Pancreas (tissue), 10 donors: ENCODE measurements at regions not wholly inside any gene's neighbourhood (a gene's known extent, or its start where the extent isn't known, plus 50 kb on each side); places are given as distances from the start of the nearest gene placed in this dataset.

Experiments used
- ATAC-seq, 4 donors: fragments of 200-7000 bp; cut with Tn5 transposase; one replicate each; pipeline versions ENCODE4 v1.8.0 to v1.9.1; 2020; ENCODE audit warnings: mild to moderate bottlenecking in 4 of 4, moderate library complexity in 4 of 4
- DNase-seq, 6 donors: peaks; one replicate each; pipeline ENCODE4 v3.0.0-alpha.2; 2020
- FAIRE-seq: peaks from 2 replicates; lab custom pipeline; 2012; peaks lifted over from hg19 to GRCh38; lab: Jason Lieb, UNC
- H3K27ac ChIP-seq, 4 donors: fragments of 200-600 bp; sonication (generic); 1 replicate in 3 of 4; 2 replicates in 1 of 4; pipeline versions ENCODE4 v1.5.0 to v1.8.0; 2020
- H3K27me3 ChIP-seq, 4 donors: fragments of 200-600 bp; one replicate each; pipeline ENCODE4 v1.8.0; 2021
- H3K36me3 ChIP-seq, 3 donors: fragments of 200-600 bp; sonication (generic) in 1 of 3; one replicate each; pipeline versions ENCODE4 v1.5.0 to v1.8.0; 2020 to 2021
- H3K4me1 ChIP-seq, 3 donors: fragments of 200-600 bp; one replicate each; pipeline ENCODE4 v1.8.0; 2021
- H3K4me3 ChIP-seq, 4 donors: fragments of 200-600 bp; sonication (generic) in 2 of 4; one replicate each; pipeline versions ENCODE4 v1.5.0 to v1.8.0; 2020 to 2021
- H3K9me3 ChIP-seq, 4 donors: fragments of 200-600 bp; one replicate each; pipeline ENCODE4 v1.8.0; 2021
- WGBS, 2 donors: extraction: QIAGEN DNeasy Blood & Tissue Kit; methylation state at CpG; one replicate each; pipeline ENCODE4 v1.1.7; 2013; 5-methylcytosine and 5-hydroxymethylcytosine counted together
- intact Hi-C, 3 donors: fragments of 100-400 bp; cut with DNase I; formaldehyde crosslinking; loops; one replicate each; pipeline versions ENCODE4 v1.11.1 to v1.14.2; 2022
- TF ChIP-seq, protein P1 (sequence below), 4 donors: fragments of 200-600 bp; sonication (generic) in 3 of 4; IDR thresholded peaks; one replicate each; pipeline versions ENCODE4 v1.5.0 to v1.8.0; 2021; ENCODE audit warnings: antibody characterized with exemption in 4 of 4
- donor health status: healthy with polysubstance abuse.
- donor health status: DM: no; HTN: no; CAD: no; lungs with moderate emphysema.
- donor health status: DM: no; HTN: no; CAD: no.
- donor health status: control.
- donor health status: control.
- donor health status: Bipolar disorder and iron deficiency.
- donor health status: DM: yes; HTN: yes; CAD: no.
- donor health status: DM: no; HTN: no; CAD: no.
- donor health status: DM: no; HTN: no; CAD: no.
- donor health status: DM: yes; HTN: yes; CAD: no.

- no peak for FAIRE-seq
Observed at GRCh38 chr1:177865807-177866206, 104.1 kb downstream of the SEC16B start.

DNA sequence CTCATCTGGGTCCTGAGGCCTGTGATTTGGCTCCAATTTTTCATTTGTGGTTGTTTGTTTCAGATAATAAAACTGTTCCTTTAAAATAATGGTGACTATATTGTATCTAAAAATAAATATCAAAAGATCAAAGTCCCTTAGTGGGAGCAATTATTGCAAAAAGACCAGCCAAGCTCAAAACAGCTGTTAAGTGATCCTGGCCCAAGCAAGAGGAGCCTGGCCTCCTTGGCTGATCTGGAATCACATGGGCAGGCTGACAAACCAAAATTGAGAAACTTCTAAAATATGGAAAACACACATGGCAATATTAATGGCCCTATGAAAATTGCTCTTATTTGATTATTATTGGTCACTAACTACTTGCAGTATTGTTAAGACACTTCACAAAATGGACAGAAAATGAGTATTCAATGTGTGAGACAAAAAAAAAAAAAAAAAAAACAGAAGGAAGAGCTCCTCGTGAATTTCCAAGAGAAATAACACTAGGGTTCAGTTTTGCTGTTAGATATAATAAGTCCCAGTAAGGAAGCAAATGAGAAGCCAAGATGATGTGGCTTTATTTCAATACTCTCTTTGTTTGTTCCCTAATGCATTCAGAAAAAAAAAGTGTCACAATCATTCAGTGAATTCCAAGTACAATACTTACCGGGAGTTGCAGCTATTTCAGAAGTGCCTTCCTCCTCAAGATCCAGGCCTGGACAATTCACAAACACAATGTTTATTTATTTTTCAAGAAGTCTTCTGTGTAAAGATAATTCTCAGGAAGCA is 105.1 kb downstream of the SEC16B start:
- Histone ChIP-seq H3K4me3 (no peak overlapping the region), H3K4me1 (peaks cover 0 to 9% (median 0%) of the 10 kb centered on the region in 3 donors), H3K9me3 (no peaks in the 10 kb centered on the region), H3K27me3 (no peaks in the 10 kb centered on the region), H3K36me3 (no peaks in the 10 kb centered on the region), H3K27ac (no peak overlapping the region)
- intact Hi-C loops = no loop called here
- peak; percentile 24 to 68 (median 52) for ATAC-seq
- DNase-seq = no peak
- no peak for FAIRE-seq
- TF ChIP-seq, protein P1, sequence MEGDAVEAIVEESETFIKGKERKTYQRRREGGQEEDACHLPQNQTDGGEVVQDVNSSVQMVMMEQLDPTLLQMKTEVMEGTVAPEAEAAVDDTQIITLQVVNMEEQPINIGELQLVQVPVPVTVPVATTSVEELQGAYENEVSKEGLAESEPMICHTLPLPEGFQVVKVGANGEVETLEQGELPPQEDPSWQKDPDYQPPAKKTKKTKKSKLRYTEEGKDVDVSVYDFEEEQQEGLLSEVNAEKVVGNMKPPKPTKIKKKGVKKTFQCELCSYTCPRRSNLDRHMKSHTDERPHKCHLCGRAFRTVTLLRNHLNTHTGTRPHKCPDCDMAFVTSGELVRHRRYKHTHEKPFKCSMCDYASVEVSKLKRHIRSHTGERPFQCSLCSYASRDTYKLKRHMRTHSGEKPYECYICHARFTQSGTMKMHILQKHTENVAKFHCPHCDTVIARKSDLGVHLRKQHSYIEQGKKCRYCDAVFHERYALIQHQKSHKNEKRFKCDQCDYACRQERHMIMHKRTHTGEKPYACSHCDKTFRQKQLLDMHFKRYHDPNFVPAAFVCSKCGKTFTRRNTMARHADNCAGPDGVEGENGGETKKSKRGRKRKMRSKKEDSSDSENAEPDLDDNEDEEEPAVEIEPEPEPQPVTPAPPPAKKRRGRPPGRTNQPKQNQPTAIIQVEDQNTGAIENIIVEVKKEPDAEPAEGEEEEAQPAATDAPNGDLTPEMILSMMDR (IDR thresholded peaks at IDR 0.05) = no peak
- 10 to 24% methylated on average over 2 of the region's 2 CpGs for WGBS, 2 donors

More at GRCh38 chr1:177865807-177866206, 104.1 kb downstream of the SEC16B start:
- no peaks in the 10 kb centered on the region for H3K27me3 ChIP-seq
- no peak overlapping the region for H3K27ac ChIP-seq
- TF ChIP-seq, protein P1 (IDR thresholded peaks at IDR 0.05) = no peak
- no peak for ATAC-seq
- H3K4me1 ChIP-seq = peaks cover 0 to 9% (median 0%) of the 10 kb centered on the region in 3 donors
- no peak for DNase-seq
- WGBS, 2 donors = 90% methylated on average over 3 of the region's 3 CpGs
- H3K4me3 ChIP-seq = no peak overlapping the region
- no peaks in the 10 kb centered on the region for H3K36me3 ChIP-seq
- H3K9me3 ChIP-seq = no peaks in the 10 kb centered on the region
- intact Hi-C loops = no loop called here

DNA sequence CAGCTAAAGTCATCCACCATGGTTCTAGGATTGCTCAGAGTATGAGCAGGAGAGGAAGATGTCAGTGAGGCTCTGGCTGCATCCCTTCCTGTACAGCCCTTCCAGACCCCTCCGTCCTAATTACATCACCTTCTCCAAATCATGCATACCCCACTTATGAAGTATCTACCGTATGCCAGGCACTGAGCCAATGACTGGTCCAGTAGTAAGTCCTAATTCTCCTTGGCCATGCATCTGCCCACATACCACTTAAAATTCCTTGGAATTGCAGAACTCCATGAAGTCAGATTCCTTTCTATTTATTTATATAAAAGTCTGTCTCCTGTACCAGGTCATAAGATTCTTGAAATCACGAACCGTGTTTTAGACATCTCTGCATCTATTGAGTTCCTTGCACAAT is 106.1 kb downstream of the SEC16B start:
- Histone ChIP-seq H3K4me1 (peaks cover 0 to 9% (median 0%) of the 10 kb centered on the region in 3 donors), H3K9me3 (no peaks in the 10 kb centered on the region), H3K4me3 (no peak overlapping the region), H3K27me3 (no peaks in the 10 kb centered on the region), H3K27ac (no peak overlapping the region), H3K36me3 (no peaks in the 10 kb centered on the region)
- FAIRE-seq = no peak
- TF ChIP-seq, protein P1 (IDR thresholded peaks at IDR 0.05) = no peak
- ATAC-seq = no peak
- no peak for DNase-seq
- intact Hi-C loops = no loop called here
- WGBS, 2 donors = 91 to 97% methylated on average over 4 of the region's 4 CpGs

- H3K4me3 ChIP-seq = no peak overlapping the region
- peaks cover 0 to 9% (median 0%) of the 10 kb centered on the region in 3 donors for H3K4me1 ChIP-seq
- TF ChIP-seq, protein P1 (IDR thresholded peaks at IDR 0.05) = no peak
- intact Hi-C loops = no loop called here
- H3K27me3 ChIP-seq = no peaks in the 10 kb centered on the region
- DNase-seq (no peak), ATAC-seq (no peak), FAIRE-seq (peak; percentile 26)
- H3K36me3 ChIP-seq = no peaks in the 10 kb centered on the region
- H3K27ac ChIP-seq = no peak overlapping the region
- no peaks in the 10 kb centered on the region for H3K9me3 ChIP-seq
- WGBS, 2 donors = 59 to 68% methylated on average over 2 of the region's 2 CpGs
Observed at GRCh38 chr1:177862916-177863315, 106.9 kb downstream of the SEC16B start.

- DNase-seq = no peak
- no peaks in the 10 kb centered on the region for H3K9me3 ChIP-seq
- no peak overlapping the region for H3K27ac ChIP-seq
- TF ChIP-seq, protein P1 (IDR thresholded peaks at IDR 0.05) = no peak
- peaks cover 0 to 5% (median 0%) of the 10 kb centered on the region in 3 donors for H3K4me1 ChIP-seq
- no peaks in the 10 kb centered on the region for H3K36me3 ChIP-seq
- 73 to 75% methylated on average over 2 of the region's 2 CpGs for WGBS, 2 donors
- no peak for ATAC-seq
- H3K4me3 ChIP-seq = no peak overlapping the region
- FAIRE-seq = no peak
- intact Hi-C loops = no loop called here
- no peaks in the 10 kb centered on the region for H3K27me3 ChIP-seq
Observed at GRCh38 chr1:177859572-177859971, 110.3 kb downstream of the SEC16B start.
